ENCODE measurements at regions not wholly inside any gene's neighbourhood (a gene's known extent, or its start where the extent isn't known, plus 50 kb on each side); places are given as distances from the start of the nearest gene placed in this dataset.

GRCh38 chr2:220104871-220105351, 477.5 kb downstream of the SLC4A3 start:
- peaks cover under 1% of the 10 kb centered on the region; the same call in 1 of the 2 replicates for H3K9me3 ChIP-seq (ENCODE audit: insufficient read depth, low read depth, low read length)
- no peaks in the 10 kb centered on the region for H3K4me1 ChIP-seq (ENCODE audit: insufficient read depth, low read length, poor library complexity, severe bottlenecking)
- H4K20me1 ChIP-seq (ENCODE audit: insufficient read depth, low read length, poor library complexity, severe bottlenecking) = no peaks in the 10 kb centered on the region
- TF ChIP-seq EZH2phosphoT487 (IDR thresholded peaks at IDR 0.05; ENCODE audit: borderline replicate concordance) (no peak), CTCF (conservative IDR thresholded peaks at IDR 0.05; ENCODE audit: low read length) (no peak)
- no peak overlapping the region for H2AFZ ChIP-seq (ENCODE audit: low read length)
- no peaks in the 10 kb centered on the region for H3F3A ChIP-seq (ENCODE audit: low read depth)
- H3K4me2 ChIP-seq (ENCODE audit: low read depth, low read length, poor library complexity, severe bottlenecking) = no peak overlapping the region
- H3K9ac ChIP-seq (ENCODE audit: low read depth, low read length, poor library complexity, severe bottlenecking) = no peak overlapping the region
- H3K27me3 ChIP-seq (ENCODE audit: insufficient read depth, low read length, poor library complexity, severe bottlenecking) = no peaks in the 10 kb centered on the region
- H3K4me3 ChIP-seq (ENCODE audit: low read length, poor library complexity, severe bottlenecking) = no peak overlapping the region
- H3K79me2 ChIP-seq (ENCODE audit: insufficient read depth, low read length) = no peaks in the 10 kb centered on the region
- no peaks in the 10 kb centered on the region for H3K9me2 ChIP-seq (replicated peaks; ENCODE audit: low read depth, low read length)
- H3K36me3 ChIP-seq (ENCODE audit: insufficient read depth, low read length) = no peaks in the 10 kb centered on the region

GRCh38 chr2:220106065-220106464, 478.6 kb downstream of the SLC4A3 start:
- H3K4me2 ChIP-seq (ENCODE audit: low read depth, low read length, poor library complexity, severe bottlenecking) = no peak overlapping the region

GRCh38 chr2:220107380-220107791, 480.0 kb downstream of the SLC4A3 start:
- H3K9me3 ChIP-seq (ENCODE audit: insufficient read depth, low read depth, low read length) = peaks cover 3% of the 10 kb centered on the region; the same call in 1 of the 2 replicates
- H2AFZ ChIP-seq (ENCODE audit: low read length) = no peak overlapping the region
- TF ChIP-seq CTCF (conservative IDR thresholded peaks at IDR 0.05; ENCODE audit: low read length) (no peak), EZH2phosphoT487 (IDR thresholded peaks at IDR 0.05; ENCODE audit: borderline replicate concordance) (no peak)
- H4K20me1 ChIP-seq (ENCODE audit: insufficient read depth, low read length, poor library complexity, severe bottlenecking) = no peaks in the 10 kb centered on the region
- no peaks in the 10 kb centered on the region for H3K9me2 ChIP-seq (replicated peaks; ENCODE audit: low read depth, low read length)
- H3K27me3 ChIP-seq (ENCODE audit: insufficient read depth, low read length, poor library complexity, severe bottlenecking) = no peaks in the 10 kb centered on the region
- H3K9ac ChIP-seq (ENCODE audit: low read depth, low read length, poor library complexity, severe bottlenecking) = no peak overlapping the region
- H3K36me3 ChIP-seq (ENCODE audit: insufficient read depth, low read length) = no peaks in the 10 kb centered on the region
- H3K4me1 ChIP-seq (ENCODE audit: insufficient read depth, low read length, poor library complexity, severe bottlenecking) = no peaks in the 10 kb centered on the region
- no peaks in the 10 kb centered on the region for H3F3A ChIP-seq (ENCODE audit: low read depth)
- H3K4me2 ChIP-seq (ENCODE audit: low read depth, low read length, poor library complexity, severe bottlenecking) = no peak overlapping the region
- H3K79me2 ChIP-seq (ENCODE audit: insufficient read depth, low read length) = no peaks in the 10 kb centered on the region
- no peak overlapping the region for H3K4me3 ChIP-seq (ENCODE audit: low read length, poor library complexity, severe bottlenecking)

More at GRCh38 chr2:220106065-220106464, 478.6 kb downstream of the SLC4A3 start:
- TF ChIP-seq CTCF (conservative IDR thresholded peaks at IDR 0.05; ENCODE audit: low read length) (no peak), EZH2phosphoT487 (IDR thresholded peaks at IDR 0.05; ENCODE audit: borderline replicate concordance) (no peak)
- Histone ChIP-seq H3K9me3 (ENCODE audit: insufficient read depth, low read depth, low read length) (peaks cover 3% of the 10 kb centered on the region; the same call in 1 of the 2 replicates), H3K79me2 (ENCODE audit: insufficient read depth, low read length) (no peaks in the 10 kb centered on the region), H3F3A (ENCODE audit: low read depth) (no peaks in the 10 kb centered on the region), H3K9me2 (replicated peaks; ENCODE audit: low read depth, low read length) (no peaks in the 10 kb centered on the region), H3K4me3 (ENCODE audit: low read length, poor library complexity, severe bottlenecking) (no peak overlapping the region), H3K27me3 (ENCODE audit: insufficient read depth, low read length, poor library complexity, severe bottlenecking) (no peaks in the 10 kb centered on the region), H3K4me1 (ENCODE audit: insufficient read depth, low read length, poor library complexity, severe bottlenecking) (no peaks in the 10 kb centered on the region), H3K9ac (ENCODE audit: low read depth, low read length, poor library complexity, severe bottlenecking) (no peak overlapping the region), H4K20me1 (ENCODE audit: insufficient read depth, low read length, poor library complexity, severe bottlenecking) (no peaks in the 10 kb centered on the region), H3K36me3 (ENCODE audit: insufficient read depth, low read length) (no peaks in the 10 kb centered on the region), H2AFZ (ENCODE audit: low read length) (no peak overlapping the region)

Measured in Loucy (cell line).